Muscle of leg (tissue), 3 donors: ENCODE measurements at regions not wholly inside any gene's neighbourhood (a gene's known extent, or its start where the extent isn't known, plus 50 kb on each side); places are given as distances from the start of the nearest gene placed in this dataset.

Experiments used
- DNase-seq: peaks from one replicate; pipeline ENCODE4 v3.0.0; 2013
- H3K27ac ChIP-seq: one replicate; pipeline ENCODE4 v1.5.1; 2013; ENCODE audit warnings: mild to moderate bottlenecking, low read length, control low read depth
- H3K27me3 ChIP-seq: one replicate; pipeline ENCODE4 v1.6.1; 2013; ENCODE audit warnings: low read length; ENCODE audit not compliant: control insufficient read depth, insufficient read depth
- H3K36me3 ChIP-seq: one replicate; pipeline ENCODE4 v1.6.1; 2013; ENCODE audit warnings: low read length; ENCODE audit not compliant: control insufficient read depth, insufficient read depth
- H3K4me1 ChIP-seq: one replicate; pipeline ENCODE4 v1.6.1; 2013; ENCODE audit warnings: low read length; ENCODE audit not compliant: control insufficient read depth, insufficient read depth
- H3K4me3 ChIP-seq: one replicate; pipeline ENCODE4 v1.5.1; 2013; ENCODE audit warnings: low read length, control low read depth
- H3K9me3 ChIP-seq: replicated peaks from 2 replicates; pipeline ENCODE4 v1.6.1; 2013; ENCODE audit warnings: low read depth, low read length; ENCODE audit not compliant: control insufficient read depth
- WGBS: methylation state at CpG from one replicate; pipeline ENCODE4 v1.1.5; 2013; ENCODE audit warnings: missing lambda C conversion rate; ENCODE audit not compliant: insufficient coverage; 5-methylcytosine and 5-hydroxymethylcytosine counted together

GRCh38 chr16:79659344-79659743 is 58.8 kb upstream of the MAF start:
- no peak for DNase-seq
- Histone ChIP-seq H3K27ac (no peak overlapping the region), H3K27me3 (no peaks in the 10 kb centered on the region), H3K9me3 (no peaks in the 10 kb centered on the region), H3K4me1 (peaks cover 11% of the 10 kb centered on the region), H3K4me3 (no peak overlapping the region), H3K36me3 (no peaks in the 10 kb centered on the region)
- WGBS, result 60% methylated on average over 2 of the region's 5 CpGs

GRCh38 chr16:79658301-79659033 is 57.9 kb upstream of the MAF start:
- no peaks in the 10 kb centered on the region for H3K9me3 ChIP-seq
- H3K4me1 ChIP-seq, result peaks cover 14% of the 10 kb centered on the region
- DNase-seq, result no peak
- H3K27me3 ChIP-seq, result no peaks in the 10 kb centered on the region
- no peak overlapping the region for H3K27ac ChIP-seq
- no peaks in the 10 kb centered on the region for H3K36me3 ChIP-seq
- no peak overlapping the region for H3K4me3 ChIP-seq
- 94% methylated on average over 18 of the region's 22 CpGs for WGBS

DNA sequence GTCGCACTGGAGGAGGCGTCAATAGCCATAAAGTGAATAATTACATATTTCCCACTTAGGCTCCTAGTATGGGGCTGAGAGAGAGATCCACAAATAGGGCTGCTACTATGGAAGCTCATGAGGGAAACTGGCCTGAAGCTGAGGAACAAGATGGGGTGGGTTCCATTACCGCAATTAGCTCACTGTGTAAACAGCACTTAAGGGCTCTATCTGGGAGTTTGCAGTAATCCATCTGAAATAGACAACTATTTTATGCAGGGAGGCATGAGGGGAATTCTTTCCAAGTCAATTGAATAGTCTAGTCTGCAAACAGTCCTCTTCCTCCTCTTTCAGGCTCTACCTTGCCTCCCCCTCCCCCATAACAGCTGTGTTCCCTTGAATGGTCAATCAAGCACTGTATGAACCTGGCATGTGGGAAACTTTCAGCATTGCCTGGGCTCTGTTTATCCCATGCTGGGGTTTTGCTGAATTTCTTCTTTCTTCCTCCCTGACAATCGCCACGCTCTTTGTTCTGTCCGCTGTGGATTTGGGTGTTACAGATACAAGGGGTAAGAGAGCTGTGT is 56.1 kb upstream of the MAF start:
- no peaks in the 10 kb centered on the region for H3K9me3 ChIP-seq
- H3K4me3 ChIP-seq, result no peak overlapping the region
- no CpG with 5 or more reads among the region's 6 CpGs for WGBS
- peaks cover 23% of the 10 kb centered on the region for H3K4me1 ChIP-seq
- no peaks in the 10 kb centered on the region for H3K27me3 ChIP-seq
- H3K27ac ChIP-seq, result no peak overlapping the region
- H3K36me3 ChIP-seq, result no peaks in the 10 kb centered on the region
- peak; percentile 22 for DNase-seq

- no peaks in the 10 kb centered on the region for H3K36me3 ChIP-seq
- H3K4me1 ChIP-seq, result peaks cover 28% of the 10 kb centered on the region
- H3K4me3 ChIP-seq, result no peak overlapping the region
- no peaks in the 10 kb centered on the region for H3K27me3 ChIP-seq
- 18% methylated on average over 2 of the region's 6 CpGs for WGBS
- H3K27ac ChIP-seq, result no peak overlapping the region
- DNase-seq, result peak; percentile 91
- H3K9me3 ChIP-seq, result no peaks in the 10 kb centered on the region
These were observed 52.9 kb upstream of the MAF start for GRCh38 chr16:79653373-79653891.

DNA sequence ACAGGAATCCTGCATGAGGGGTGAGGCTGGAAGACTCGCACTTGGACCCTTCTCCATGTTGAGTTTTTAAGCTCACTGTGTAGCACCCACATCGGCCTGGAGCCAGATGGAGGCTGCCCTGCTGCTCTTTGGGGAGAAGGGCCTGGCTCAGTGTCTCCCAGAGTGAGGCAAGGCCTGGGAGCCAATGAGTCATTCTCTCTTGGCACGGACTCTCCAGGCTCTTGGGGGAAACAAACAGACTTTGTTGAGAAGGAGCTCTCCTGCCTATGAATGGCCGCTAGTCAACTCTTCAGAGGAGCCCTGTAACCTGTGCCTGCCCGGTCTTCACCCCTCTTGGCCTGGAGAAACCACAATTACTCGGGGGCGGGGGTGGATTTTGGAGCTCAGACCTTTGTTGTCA is 50.8 kb upstream of the MAF start:
- no peak overlapping the region for H3K4me3 ChIP-seq
- H3K27me3 ChIP-seq, result no peaks in the 10 kb centered on the region
- peak; percentile 36 for DNase-seq
- H3K27ac ChIP-seq, result no peak overlapping the region
- no peaks in the 10 kb centered on the region for H3K36me3 ChIP-seq
- peaks cover 21% of the 10 kb centered on the region for H3K4me1 ChIP-seq
- WGBS, result 85% methylated on average over 5 of the region's 7 CpGs
- H3K9me3 ChIP-seq, result no peaks in the 10 kb centered on the region
